HG02610 (cell line): ENCODE measurements at regions not wholly inside any gene's neighbourhood (a gene's known extent, or its start where the extent isn't known, plus 50 kb on each side); places are given as distances from the start of the nearest gene placed in this dataset.

Source experiments
- ATAC-seq: cut with Tn5 transposase; IDR thresholded peaks from one replicate; pipeline ENCODE4 v1.9.1; 2021; ENCODE audit warnings: mild to moderate bottlenecking, moderate library complexity; ENCODE audit not compliant: unreplicated experiment

DNA sequence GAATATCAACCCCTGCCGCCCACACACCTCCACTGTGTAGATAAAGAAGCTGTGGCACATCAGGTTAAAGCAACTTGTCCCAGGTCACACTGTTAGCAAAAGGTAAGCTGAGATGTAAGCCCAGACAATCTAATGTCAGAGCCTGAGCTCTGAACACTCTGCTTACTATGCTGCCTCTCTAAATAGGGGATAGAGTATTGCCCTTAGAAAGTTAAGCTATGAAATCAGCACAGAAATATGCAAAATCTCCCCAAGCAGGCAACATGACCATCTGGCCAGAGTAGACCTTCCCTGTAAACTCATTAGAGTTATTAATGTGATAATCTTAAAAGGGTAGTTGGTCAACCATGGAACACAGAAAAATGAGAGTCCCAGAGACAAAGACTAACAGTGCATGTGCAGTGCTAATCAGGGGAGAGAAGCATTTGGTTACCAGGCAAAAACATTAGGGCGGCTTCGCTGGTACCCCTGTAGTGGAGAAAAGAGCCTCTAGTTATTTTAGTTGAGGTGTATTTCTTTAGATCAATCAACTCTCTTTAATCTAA is 171.0 kb downstream of the BTG1 start:
- no peak for ATAC-seq

DNA sequence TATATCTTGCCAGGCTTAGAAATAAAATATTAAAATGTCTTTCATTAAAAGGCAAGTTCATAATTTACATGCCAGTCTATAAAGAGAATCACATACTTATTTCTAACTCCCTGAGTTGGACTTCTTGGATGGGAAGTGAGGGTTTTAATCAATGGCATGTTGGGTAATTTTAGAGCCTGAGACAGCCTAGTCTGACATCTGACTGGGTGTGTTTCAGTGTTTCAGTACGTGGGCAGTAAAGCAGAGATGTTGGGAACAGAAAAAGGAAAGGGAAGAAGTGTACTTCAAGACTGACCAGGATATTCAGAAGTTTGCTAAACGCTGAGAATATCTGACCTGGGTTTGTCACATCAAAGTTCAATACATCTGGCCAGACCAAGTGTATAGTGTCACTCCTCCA is 171.8 kb downstream of the BTG1 start:
- no peak for ATAC-seq

DNA sequence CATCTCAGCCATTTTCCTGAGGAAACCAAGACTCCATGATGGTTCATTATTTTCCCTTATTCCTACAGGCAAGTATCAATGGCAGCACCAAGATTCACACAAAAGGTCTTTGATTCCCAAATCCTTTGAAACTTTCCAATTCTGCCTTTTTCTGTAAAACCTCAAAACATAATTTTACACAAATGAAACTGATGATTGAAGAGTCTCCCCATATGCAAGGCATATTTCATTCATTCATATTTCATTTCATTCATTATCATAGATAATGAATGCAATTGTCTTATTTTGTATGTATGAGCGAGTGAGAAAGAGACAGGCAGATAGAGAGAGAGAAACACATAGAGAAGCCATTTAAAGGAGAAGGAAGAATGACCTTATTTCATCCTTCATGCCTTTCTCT is 172.8 kb downstream of the BTG1 start:
- ATAC-seq: no peak

DNA sequence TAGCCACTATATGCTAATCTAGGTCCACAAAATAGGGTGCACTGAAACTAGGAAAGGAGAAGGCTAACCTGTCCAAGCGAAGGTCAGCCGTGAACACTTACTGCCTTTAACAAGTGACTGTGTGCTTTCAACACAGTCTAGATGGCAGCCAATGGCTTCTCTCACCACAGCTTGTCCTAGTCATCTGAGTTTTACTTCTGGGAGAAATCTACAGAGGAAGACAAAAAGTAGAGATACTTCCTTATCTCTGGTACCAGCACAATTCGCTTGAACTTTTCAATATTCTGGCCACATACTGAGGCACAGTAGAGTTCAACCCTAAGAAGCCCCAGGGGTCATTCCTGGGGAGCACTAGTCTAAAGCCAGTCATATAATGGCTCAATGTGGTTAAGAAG is 176.9 kb downstream of the BTG1 start:
- ATAC-seq: no peak

DNA sequence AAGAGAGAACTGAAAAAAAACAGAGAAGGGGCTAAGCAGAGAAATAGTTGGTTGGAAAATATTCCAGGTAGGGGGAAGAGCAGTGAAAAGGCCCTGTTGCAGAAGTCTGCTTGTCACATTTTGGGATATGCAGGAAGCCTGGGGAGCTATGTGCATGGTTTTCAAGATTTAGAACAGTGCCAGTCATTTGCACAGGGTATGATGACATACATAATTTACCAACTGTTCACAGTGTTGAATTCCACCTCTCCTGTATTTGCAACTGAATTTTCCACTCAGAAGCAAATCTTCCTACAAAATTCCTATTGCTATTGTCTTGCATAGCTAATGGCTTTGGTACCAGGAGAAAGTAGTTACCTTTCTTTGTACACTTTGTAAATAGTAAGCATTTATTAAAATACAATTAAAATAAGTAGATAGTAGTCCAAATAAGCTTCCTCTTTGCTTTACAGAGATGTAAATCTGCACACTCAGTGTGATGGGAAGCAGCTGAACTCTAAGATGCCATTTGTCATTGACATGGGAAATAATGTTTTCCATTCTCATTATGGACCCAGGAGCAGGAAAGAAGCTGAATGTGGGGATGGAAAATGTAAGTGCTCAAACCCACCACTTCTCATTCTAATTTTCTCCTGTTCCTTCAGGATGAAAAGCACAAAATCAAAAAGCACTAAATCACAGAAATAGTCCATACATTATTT is 177.4 kb downstream of the BTG1 start:
- no peak for ATAC-seq

DNA sequence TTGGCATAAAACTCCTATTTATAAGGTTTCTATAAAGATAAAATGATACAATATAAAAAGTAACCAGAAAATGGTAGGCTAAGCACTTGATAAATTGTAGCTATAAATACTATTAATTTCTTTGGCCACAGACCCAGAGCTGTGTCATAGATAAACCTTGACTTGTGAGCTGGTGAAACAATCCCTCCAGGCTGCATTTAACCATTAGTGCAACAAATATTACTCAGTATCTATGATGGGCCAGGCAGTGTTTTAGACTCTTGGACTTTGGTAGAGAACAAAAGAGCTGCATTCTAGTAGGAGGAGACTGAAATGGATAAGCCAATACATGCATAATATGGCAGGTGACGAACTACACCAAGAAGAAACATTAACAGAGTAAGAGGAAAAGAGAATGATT is 178.1 kb downstream of the BTG1 start:
- ATAC-seq: no peak

DNA sequence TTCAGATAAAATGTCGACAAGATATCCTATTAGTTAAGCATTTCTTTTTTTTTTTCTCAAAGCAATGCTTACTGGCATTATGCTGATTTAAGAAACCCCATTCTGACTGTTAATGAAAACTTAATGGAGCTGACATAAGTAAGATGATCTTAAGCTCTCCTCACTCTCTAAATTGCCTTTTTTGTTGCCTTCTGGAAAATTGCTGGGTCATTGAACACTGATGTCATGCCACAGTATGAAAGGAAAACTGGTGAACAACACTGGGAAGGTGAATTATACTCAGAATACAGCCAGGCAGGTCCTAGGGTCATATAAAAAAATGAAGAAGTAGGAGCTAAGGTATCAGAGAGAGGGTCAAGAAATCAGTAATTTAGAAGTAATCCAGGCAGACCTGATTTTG is 179.9 kb downstream of the BTG1 start:
- ATAC-seq: no peak

DNA sequence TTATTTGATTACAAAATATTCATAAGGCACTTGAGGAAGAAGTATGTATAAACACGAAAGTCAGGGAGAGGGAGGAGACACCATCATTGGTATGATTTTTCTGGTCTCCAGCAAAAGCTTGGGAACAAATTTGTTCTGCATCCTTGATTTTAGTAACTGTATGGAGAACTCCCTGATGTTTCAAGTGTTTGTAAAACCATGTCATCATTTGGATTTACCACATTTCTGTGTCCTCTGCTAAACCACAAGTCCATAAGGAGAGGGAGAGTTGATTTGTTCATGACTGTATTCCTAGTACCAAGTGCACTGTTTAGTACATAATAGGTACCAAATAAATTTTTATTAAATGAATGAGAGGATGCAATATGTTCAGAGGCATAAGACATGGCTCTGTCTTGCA is 181.1 kb downstream of the BTG1 start:
- ATAC-seq: no peak

DNA sequence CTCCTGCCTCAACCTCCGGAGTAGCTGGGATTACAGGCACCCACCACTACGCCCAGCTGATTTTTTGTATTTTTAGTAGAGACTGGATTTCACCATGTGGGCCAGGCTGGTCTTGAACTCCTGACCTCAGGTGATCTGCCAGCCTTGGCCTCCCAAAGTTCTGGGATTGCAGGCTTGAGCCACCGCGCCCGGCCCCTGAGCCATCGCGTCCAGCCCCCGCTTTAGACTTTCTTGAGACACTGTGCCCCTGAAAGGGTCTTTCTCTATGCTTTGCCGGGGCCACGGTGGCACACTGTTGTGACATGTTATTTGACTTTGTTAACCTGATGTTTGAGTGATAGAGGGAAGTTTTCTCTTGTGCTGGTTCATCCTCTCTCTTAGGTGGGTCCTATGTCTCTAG is 186.4 kb downstream of the BTG1 start:
- no peak for ATAC-seq

DNA sequence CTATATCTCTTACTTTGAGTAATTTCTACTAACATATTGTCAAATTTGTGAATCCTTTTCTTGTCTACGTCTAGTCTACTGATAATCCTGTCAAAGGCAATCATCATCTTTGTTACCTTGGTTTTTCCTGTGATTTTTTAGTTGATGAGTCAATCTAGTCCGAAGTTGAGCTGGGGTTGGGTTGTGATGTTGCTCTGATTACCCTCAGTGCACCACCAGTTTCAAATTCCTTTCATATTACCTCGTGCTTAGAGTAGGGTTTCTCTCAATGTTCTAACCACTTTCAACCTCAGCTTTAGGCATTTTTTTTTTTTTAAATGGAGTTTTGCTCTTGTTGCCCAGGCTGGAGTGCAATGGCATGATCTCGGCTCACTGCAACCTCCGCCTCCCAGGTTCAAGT is 186.8 kb downstream of the BTG1 start:
- ATAC-seq: no peak

DNA sequence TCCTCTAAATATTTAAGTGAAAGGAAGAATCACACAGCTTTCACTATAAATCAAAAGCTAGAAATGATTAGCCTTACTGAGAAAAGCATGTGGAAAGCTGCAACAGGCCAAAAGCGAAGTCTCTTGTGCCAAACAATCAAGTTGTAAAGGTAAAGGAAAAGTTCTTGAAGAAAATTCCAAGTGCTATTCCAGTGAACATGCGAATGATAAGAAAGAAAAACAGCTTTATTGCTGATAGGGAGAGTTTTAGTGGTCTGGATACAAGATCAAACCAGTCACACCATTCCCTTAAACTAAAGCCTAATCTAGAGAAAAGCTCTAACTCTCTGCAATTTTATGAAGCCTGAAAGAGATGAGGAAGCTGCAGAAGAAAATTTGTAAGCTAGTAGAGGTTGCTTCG is 190.9 kb downstream of the BTG1 start:
- ATAC-seq: no peak

DNA sequence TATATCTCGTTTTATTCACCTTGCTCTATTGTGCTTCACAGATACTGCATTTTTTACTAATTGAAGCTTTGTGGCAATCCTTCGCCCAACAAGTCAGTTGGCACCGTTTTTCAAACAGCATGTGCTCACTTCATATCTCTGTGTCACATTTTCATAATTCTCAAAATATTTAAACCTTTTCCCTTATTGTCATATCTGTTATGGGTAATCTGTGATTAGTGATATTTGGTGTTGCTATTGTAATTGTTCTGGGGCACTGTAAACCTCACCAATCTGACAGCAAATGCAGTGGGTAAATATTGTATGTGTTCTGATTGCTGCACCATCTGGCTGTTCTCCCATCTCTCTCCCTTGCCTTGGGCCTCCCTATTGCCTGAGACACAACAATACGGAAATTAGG is 191.3 kb downstream of the BTG1 start:
- no peak for ATAC-seq

DNA sequence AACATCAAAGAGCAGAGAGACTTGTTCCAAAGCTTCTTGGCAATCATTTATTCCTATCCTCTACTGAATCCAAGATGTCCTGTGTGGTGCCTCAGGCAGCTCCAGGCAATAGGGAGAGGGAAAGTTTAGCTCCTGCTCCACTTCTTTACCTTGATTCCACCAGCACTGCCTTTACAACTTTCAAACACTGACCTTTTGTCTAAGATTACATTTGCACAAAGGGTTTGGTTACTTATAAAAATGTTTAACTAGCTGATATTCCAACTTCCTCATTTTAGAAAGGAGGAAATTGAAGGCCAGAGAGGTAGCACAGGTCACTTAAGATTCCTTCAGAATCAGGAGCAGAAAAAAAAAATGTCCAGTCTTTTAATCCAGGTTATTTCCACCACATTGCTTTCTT is 192.7 kb downstream of the BTG1 start:
- ATAC-seq: no peak

DNA sequence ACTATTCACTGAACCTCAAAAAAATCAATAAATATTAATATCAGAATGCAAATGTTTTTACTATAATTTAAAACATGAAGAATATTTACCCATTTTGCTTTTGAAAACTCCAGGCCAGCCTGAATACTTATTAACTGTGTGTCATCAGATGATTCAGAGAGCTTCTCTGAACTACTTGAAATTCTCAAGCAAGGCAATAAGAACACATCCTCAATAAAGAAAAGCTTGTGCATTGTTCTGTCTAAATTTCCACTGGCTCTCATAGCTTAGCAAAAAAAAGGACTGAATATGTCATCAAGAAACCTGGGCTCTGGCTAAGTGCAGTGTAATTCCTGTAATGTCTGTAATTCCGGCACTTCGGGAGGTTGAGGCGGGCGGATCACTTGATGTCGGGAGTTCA is 194.1 kb downstream of the BTG1 start:
- ATAC-seq: no peak

DNA sequence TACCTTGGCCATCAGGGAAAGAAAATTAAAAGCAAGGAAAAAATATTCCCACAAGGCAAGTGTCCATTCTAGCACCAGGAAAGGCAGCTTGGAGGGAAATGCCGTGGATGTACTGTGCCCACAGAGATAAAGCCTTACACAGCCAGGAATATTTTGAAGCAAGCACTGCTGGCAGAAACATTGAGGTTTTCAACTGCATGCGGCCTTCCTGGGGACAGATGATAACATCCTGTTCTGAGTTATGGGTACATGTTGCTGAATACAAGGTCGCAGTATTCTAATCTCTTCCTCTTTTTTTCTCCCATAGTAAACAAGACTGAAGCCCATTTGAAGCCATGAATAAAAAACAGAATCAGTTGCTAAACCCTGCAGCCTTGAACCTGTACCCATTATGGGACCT is 197.1 kb downstream of the BTG1 start:
- ATAC-seq: no peak

DNA sequence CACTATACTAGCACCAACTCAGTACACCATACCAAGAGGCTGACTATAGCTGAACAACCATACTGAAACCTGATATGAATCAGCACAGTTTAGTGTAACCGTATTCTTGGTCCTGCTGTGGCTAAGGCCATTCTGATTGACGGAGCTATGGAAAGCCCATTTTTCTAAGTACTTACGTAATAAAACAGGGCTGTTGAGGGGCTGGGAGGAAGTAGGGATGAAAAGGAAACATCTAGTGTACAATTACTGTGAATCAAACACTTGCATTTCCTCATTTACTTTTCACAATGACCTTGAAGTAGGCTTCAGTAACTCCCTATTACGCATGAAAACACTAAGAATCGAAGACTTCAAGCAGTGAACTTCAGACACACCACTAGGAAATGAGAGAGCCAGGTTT is 198.2 kb downstream of the BTG1 start:
- ATAC-seq: peak; percentile 100

DNA sequence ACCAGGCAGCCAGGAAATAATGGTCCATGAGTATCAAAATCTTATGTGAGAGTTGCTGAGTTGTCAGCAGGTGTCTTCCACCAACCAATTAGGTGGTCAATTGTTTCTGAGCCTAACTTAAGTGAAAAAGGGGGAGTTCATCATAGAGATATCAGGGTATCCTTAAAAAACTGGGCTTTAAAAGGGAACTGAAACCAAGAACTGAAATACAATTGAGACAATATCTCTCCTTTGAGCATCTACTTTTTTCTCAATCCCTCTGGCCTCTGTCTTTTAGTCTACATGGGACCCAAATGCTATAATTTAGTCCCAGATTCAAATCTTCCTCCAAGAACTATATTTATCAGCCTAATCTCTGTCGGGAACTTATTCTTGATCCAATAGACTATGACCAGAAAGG is 201.0 kb downstream of the BTG1 start:
- no peak for ATAC-seq

DNA sequence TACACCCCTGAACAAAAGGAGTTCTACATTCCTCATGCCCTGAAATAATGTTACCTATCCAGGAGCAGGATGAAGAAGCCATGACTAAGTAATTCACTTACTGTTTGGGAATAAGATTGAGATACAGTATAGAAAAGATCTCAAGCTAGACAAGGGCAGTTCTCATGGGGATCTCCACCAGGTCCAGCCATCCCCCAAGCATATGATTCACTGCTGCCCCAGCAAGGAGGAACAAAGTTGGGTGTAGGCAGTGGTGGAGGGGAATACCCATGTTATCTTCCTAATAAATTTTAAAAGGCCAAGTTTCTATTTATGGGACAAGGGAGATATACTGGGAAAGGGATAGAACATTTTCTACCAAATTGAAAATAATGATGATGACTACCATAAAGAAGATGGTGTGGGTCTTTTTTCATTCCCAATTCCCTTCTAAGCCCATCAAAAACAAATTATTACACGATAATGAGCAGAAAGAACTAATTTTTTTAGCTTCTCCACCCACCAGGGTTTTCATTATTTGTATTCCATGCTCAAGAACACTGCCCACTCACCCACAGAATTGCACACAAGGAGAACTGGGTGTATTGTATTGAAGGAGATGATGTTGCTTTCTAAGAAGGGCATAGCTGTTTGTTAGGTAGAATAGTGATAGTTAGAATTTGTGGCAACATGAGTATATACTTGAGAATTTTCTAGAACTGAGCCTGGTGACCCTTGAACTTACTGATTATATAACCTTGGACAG is 204.6 kb downstream of the BTG1 start:
- ATAC-seq: no peak

DNA sequence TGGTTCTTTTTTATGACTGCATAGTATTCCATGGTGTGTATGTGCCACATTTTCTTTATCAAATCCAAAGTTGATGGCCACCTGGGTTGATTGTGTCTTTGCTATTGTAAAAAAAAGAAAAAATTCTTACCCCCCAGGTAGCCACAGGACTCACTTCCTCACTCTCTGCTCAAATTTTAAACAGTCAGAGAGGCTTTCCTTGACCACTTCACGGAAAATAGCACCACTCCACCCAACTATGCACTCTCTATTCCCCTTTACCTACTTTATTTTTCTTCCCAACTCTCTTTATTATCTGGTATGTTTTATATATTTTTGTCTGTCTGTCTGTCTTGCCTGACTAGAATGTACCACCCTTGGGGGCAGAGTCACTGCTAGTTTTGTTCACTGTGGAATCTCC is 205.3 kb downstream of the BTG1 start:
- no peak for ATAC-seq

DNA sequence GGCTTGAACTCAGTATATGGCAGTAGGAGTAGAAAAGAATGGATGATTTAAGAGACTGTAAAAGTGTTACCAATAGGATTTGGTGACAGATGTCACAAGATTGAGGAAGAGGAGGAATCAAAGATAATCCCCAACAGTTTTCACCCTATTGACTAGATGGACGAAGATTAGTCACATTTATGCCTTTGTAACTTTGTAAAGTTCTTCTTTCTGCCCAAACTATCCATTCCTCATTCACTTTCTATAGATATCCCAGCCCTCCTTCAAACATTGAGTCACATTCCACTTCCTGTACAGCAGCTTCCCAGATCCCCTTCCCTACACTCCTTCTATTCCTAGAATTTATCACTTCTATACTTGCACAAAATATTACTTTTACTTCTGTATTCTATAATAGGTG is 207.9 kb downstream of the BTG1 start:
- ATAC-seq: no peak

DNA sequence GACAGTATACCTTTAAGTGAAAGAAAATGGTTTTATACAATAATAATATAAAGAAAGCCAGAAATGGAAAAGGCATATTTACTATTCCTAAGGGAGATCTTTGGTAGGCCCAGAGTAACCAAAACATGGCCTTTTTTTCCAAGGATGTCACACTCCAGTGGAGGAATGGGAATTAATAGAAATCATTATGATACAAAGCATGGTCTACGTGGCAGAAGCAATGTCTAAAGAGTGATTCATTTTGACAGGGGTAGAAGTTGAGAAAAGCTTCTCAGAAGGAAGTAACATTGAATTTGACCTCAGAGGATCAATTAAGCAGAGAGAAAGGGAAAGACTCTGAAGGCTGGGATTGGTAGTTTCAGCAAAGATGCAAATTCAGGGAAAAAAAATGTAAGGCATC is 208.6 kb downstream of the BTG1 start:
- no peak for ATAC-seq

DNA sequence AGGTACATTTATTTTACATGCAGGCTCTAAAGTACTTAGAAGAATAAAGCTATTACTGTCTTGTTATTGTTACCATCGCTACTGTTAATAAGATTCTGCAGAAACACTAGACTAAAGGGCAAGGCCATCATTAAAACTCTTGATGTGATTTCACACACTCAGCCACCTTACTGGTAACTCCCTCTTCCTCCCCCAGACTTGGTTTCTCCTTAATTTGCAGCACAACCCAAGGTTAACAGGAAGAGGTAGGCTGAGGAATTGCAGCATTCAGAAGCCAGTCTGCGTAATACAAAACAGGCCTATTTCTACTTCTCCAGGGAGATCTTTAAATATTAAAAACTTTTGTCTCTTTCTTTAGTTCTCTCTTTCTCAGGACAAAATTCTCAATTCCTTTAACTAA is 210.3 kb downstream of the BTG1 start:
- ATAC-seq: no peak

DNA sequence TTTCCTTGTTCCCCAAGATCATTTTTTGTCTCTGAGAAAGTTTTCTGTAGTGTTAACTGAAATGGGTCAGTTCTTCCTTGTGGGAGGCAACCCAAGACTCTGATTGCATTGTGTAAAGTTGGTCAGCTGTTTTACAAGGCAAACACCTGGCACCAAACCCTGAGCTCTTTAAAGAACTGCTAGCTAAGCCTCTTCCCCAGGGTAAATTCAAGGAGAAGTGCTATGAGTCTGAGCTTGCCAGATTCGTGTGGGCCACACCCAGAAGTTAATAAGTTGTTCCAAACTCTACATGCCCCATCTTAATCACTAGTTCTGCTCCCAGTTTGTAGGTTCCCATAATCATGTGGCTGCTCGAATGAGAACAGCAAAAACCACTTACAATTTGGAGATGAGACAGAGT is 214.5 kb downstream of the BTG1 start:
- ATAC-seq: no peak
